Right atrium auricular region (tissue), 2 donors: ENCODE measurements at regions not wholly inside any gene's neighbourhood (a gene's known extent, or its start where the extent isn't known, plus 50 kb on each side); places are given as distances from the start of the nearest gene placed in this dataset.

Experiments
- DNase-seq: peaks from one replicate; pipeline ENCODE4 v3.0.0-alpha.2; 2019; ENCODE audit warnings: low spot score
- H3K27ac ChIP-seq, 2 donors: fragments of 200-600 bp; sonication (generic); 1 replicate in 1 of 2; 2 replicates in 1 of 2; pipeline ENCODE4 v1.5.1; 2016 to 2019
- H3K27me3 ChIP-seq, 2 donors: fragments of 200-600 bp; sonication (generic); one replicate each; pipeline versions ENCODE4 v1.5.1 to v1.6.0; 2017 to 2019
- H3K36me3 ChIP-seq: fragments of 200-600 bp; sonication (generic); one replicate; pipeline ENCODE4 v1.5.1; 2016
- H3K4me1 ChIP-seq, 2 donors: fragments of 200-600 bp; sonication (generic); one replicate each; pipeline versions ENCODE4 v1.5.1 to v1.6.0; 2017 to 2019
- H3K4me3 ChIP-seq, 2 donors: fragments of 200-600 bp; sonication (generic); 1 replicate in 1 of 2; 2 replicates in 1 of 2; pipeline ENCODE4 v1.5.1; 2017 to 2019; ENCODE audit warnings: mild to moderate bottlenecking in 1 of 2, moderate library complexity in 1 of 2
- H3K9me3 ChIP-seq, 2 donors: fragments of 200-600 bp; sonication (generic); one replicate each; pipeline ENCODE4 v1.5.1; 2019
- TF ChIP-seq, protein P1 (sequence below), 2 donors: fragments of 200-600 bp; sonication (generic); IDR thresholded peaks; one replicate each; pipeline ENCODE4 v1.5.1; 2019; ENCODE audit warnings: antibody characterized with exemption in 2 of 2

- H3K27ac ChIP-seq, result no peak overlapping the region
- no peaks in the 10 kb centered on the region for H3K36me3 ChIP-seq
- peaks cover 0 to 22% of the 10 kb centered on the region in 2 donors for H3K4me1 ChIP-seq
- no peak overlapping the region for H3K4me3 ChIP-seq
- no peak for DNase-seq
- H3K9me3 ChIP-seq, result no peaks in the 10 kb centered on the region
- no peaks in the 10 kb centered on the region for H3K27me3 ChIP-seq
- TF ChIP-seq, protein P1, sequence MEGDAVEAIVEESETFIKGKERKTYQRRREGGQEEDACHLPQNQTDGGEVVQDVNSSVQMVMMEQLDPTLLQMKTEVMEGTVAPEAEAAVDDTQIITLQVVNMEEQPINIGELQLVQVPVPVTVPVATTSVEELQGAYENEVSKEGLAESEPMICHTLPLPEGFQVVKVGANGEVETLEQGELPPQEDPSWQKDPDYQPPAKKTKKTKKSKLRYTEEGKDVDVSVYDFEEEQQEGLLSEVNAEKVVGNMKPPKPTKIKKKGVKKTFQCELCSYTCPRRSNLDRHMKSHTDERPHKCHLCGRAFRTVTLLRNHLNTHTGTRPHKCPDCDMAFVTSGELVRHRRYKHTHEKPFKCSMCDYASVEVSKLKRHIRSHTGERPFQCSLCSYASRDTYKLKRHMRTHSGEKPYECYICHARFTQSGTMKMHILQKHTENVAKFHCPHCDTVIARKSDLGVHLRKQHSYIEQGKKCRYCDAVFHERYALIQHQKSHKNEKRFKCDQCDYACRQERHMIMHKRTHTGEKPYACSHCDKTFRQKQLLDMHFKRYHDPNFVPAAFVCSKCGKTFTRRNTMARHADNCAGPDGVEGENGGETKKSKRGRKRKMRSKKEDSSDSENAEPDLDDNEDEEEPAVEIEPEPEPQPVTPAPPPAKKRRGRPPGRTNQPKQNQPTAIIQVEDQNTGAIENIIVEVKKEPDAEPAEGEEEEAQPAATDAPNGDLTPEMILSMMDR (IDR thresholded peaks at IDR 0.05), result no peak
These were observed 125.7 kb downstream of the PHLDA1 start for GRCh38 chr12:75905922-75906321.

- TF ChIP-seq, protein P1 (IDR thresholded peaks at IDR 0.05), result no peak
- Histone ChIP-seq H3K4me1 (no peaks in the 10 kb centered on the region), H3K27ac (no peak overlapping the region), H3K27me3 (no peaks in the 10 kb centered on the region), H3K4me3 (no peak overlapping the region), H3K36me3 (no peaks in the 10 kb centered on the region), H3K9me3 (no peaks in the 10 kb centered on the region)
- DNase-seq, result no peak
These were observed 130.8 kb downstream of the PHLDA1 start for GRCh38 chr12:75900781-75901254.

GRCh38 chr12:75900226-75900625 is 131.3 kb downstream of the PHLDA1 start:
- no peak for DNase-seq
- Histone ChIP-seq H3K4me1 (no peaks in the 10 kb centered on the region), H3K9me3 (no peaks in the 10 kb centered on the region), H3K27me3 (no peaks in the 10 kb centered on the region), H3K27ac (no peak overlapping the region), H3K4me3 (no peak overlapping the region), H3K36me3 (no peaks in the 10 kb centered on the region)
- TF ChIP-seq, protein P1 (IDR thresholded peaks at IDR 0.05), result no peak

DNA sequence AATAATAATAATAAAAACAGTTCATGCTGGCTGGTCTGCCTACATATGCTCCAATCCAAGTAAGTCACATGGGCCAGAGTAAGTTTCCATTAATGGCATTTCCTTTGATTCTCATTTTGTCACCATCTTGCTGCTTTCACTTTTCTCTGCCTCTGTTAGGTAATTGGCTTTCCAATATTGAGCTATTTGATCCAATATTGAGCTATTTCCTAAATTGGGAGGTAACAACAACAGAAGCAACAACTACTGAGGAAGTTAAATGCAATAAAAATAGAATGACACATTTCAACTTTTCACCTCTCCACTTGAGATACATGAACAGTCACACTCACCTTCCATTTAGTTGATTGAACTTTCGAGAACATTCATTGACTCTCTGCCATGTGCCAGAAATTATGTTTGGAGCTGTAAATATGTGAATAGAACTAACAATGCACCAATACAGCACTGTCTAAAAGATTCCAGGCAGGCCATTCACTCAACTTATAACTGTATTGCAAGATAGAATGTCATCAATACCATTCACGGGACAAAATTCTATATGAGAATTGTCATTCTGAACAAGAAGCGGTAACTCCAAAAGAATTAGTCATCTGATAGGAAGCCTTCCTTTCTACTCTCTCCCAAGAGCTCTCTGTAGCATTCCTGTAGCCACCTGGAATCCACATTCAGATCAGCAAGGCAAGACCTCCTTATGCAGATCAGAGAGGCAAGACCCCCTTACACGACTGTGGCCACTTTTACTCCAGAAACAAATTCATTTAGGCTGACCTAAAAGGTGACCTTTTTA is 136.4 kb downstream of the PHLDA1 start:
- Histone ChIP-seq H3K27ac (no peak overlapping the region), H3K36me3 (no peaks in the 10 kb centered on the region), H3K4me1 (no peaks in the 10 kb centered on the region), H3K9me3 (no peaks in the 10 kb centered on the region), H3K4me3 (no peak overlapping the region), H3K27me3 (no peaks in the 10 kb centered on the region)
- DNase-seq, result no peak
- TF ChIP-seq, protein P1 (IDR thresholded peaks at IDR 0.05), result no peak

DNA sequence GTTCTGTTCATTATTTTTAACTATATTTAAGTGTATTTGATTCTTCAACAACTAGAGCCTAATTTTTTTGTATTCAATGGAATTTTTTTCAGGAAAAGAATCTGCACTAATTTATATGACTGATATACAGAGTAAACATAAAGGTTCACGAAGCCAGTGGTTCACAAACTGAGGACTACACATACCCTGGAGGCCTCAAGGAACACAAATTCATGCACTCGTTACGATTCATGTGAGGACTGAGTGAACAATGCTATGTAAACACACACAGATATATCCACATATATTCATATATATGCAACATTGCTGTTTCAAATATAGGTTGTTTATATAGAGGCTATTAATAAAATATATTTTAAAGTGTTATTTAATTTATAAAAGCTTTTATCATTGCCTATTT is 137.8 kb downstream of the PHLDA1 start:
- no peak overlapping the region for H3K4me3 ChIP-seq
- no peaks in the 10 kb centered on the region for H3K36me3 ChIP-seq
- H3K9me3 ChIP-seq, result no peaks in the 10 kb centered on the region
- H3K4me1 ChIP-seq, result no peaks in the 10 kb centered on the region
- TF ChIP-seq, protein P1 (IDR thresholded peaks at IDR 0.05), result no peak
- no peaks in the 10 kb centered on the region for H3K27me3 ChIP-seq
- no peak for DNase-seq
- no peak overlapping the region for H3K27ac ChIP-seq
